ENCODE measurements at regions not wholly inside any gene's neighbourhood (a gene's known extent, or its start where the extent isn't known, plus 50 kb on each side); places are given as distances from the start of the nearest gene placed in this dataset.

DNA sequence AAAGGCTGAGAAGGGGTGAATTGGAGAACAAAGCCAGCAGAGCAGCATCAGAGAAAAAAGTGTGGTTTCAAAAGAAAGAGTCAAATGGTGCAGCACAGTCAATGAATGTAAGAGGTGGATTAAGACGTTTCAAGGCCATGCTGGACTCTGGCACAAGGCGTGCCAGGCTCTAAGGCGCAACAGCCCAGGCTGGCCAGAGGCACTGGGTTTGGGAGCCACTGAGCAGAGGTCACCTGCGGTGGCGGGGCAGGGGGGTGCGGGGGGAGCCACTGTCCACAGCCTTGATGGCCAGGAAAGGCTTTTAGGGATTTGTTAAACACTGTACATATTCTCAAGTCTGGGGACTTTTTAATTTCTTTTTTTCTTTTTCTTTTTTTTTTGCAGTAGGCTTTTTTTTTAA, 222.5 kb upstream of the FAT1 start:
- TF ChIP-seq, protein P1, sequence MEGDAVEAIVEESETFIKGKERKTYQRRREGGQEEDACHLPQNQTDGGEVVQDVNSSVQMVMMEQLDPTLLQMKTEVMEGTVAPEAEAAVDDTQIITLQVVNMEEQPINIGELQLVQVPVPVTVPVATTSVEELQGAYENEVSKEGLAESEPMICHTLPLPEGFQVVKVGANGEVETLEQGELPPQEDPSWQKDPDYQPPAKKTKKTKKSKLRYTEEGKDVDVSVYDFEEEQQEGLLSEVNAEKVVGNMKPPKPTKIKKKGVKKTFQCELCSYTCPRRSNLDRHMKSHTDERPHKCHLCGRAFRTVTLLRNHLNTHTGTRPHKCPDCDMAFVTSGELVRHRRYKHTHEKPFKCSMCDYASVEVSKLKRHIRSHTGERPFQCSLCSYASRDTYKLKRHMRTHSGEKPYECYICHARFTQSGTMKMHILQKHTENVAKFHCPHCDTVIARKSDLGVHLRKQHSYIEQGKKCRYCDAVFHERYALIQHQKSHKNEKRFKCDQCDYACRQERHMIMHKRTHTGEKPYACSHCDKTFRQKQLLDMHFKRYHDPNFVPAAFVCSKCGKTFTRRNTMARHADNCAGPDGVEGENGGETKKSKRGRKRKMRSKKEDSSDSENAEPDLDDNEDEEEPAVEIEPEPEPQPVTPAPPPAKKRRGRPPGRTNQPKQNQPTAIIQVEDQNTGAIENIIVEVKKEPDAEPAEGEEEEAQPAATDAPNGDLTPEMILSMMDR (conservative IDR thresholded peaks at IDR 0.05; ENCODE audit: low read depth, low read length), result no peak
- TF ChIP-seq FOS (IDR thresholded peaks at IDR 0.05; ENCODE audit: low read depth, low read length) (no peak), RAD21 (IDR thresholded peaks at IDR 0.05; ENCODE audit: low read length) (no peak), MXI1 (IDR thresholded peaks at IDR 0.05; ENCODE audit: borderline replicate concordance, low read depth, low read length) (no peak), BHLHE40 (IDR thresholded peaks at IDR 0.05; ENCODE audit: low read depth, low read length) (no peak)
